Panc1 (cell line): ENCODE measurements at regions not wholly inside any gene's neighbourhood (a gene's known extent, or its start where the extent isn't known, plus 50 kb on each side); places are given as distances from the start of the nearest gene placed in this dataset.
A peak's percentile ranks its signal among the peaks of the same experiment; 100 is the strongest.

ENCODE experiments used
- ATAC-seq: fragments of 200-7000 bp; cut with Tn5 transposase; 2 replicates; pipeline ENCODE4 v1.9.1; 2020; ENCODE audit warnings: mild to moderate bottlenecking, moderate library complexity
- BruUV-seq: library from RNA; stranded (reverse); fragments of 400-500 nt; replicated peaks from 2 replicates; lab custom pipeline; 2021; lab: Mats Ljungman, UMichigan
- CTCF ChIA-PET: fragments of 300-600 bp; sonication (Branson Sonifier 250); formaldehyde crosslinking; loops from one replicate; lab custom pipeline; 2022; ENCODE audit warnings: antibody characterized with exemption; lab: Charles Lee
- POLR2A ChIA-PET: fragments of 300-600 bp; sonication (Branson Sonifier 250); formaldehyde crosslinking; loops from one replicate; lab custom pipeline; 2022; ENCODE audit warnings: antibody characterized with exemption; lab: Charles Lee
- DNase-seq: peaks from one replicate; pipeline ENCODE4 v3.0.0-alpha.2; 2010; ENCODE audit warnings: low read depth, low spot score
- H3K27ac ChIP-seq: 2 replicates; pipeline ENCODE4 v1.5.1; 2011; ENCODE audit warnings: mild to moderate bottlenecking, low read length, inconsistent platforms
- H3K27me3 ChIP-seq: fragments of 200-500 bp; sonication (Bioruptor generic); 2 replicates; pipeline ENCODE4 v1.6.0; 2014; ENCODE audit warnings: low read length, inconsistent platforms; ENCODE audit not compliant: control insufficient read depth, insufficient read depth
- H3K36me3 ChIP-seq: fragments of 200-500 bp; sonication (Bioruptor generic); 2 replicates; pipeline ENCODE4 v1.5.1; 2014; ENCODE audit warnings: inconsistent platforms, mild to moderate bottlenecking, low read length, moderate library complexity; ENCODE audit not compliant: control insufficient read depth, insufficient read depth
- H3K4me1 ChIP-seq: 2 replicates; pipeline ENCODE4 v1.5.1; 2011; ENCODE audit warnings: inconsistent platforms, mild to moderate bottlenecking, low read length, moderate library complexity; ENCODE audit not compliant: control insufficient read depth, insufficient read depth
- H3K4me3 ChIP-seq, 2 experiments: 2 replicates each; pipeline ENCODE4 v1.5.1; 2011 to 2012; ENCODE audit warnings: low read depth in 2 of 2, low read length in 2 of 2, mild to moderate bottlenecking in 2 of 2, inconsistent platforms in 1 of 2, moderate library complexity in 1 of 2
- H3K9me3 ChIP-seq: fragments of 200-500 bp; sonication (Bioruptor generic); 2 replicates; pipeline ENCODE4 v1.5.1; 2014; ENCODE audit warnings: low read depth, mild to moderate bottlenecking, inconsistent platforms, low read length, moderate library complexity; ENCODE audit not compliant: control insufficient read depth, insufficient read depth
- POLR2AphosphoS5 ChIP-seq: IDR thresholded peaks from 2 replicates; pipeline ENCODE4 v1.6.1; 2012; ENCODE audit warnings: mild to moderate bottlenecking, low read depth, low read length, moderate library complexity
- SIN3A ChIP-seq: IDR thresholded peaks from 2 replicates; pipeline ENCODE4 v1.6.1; 2012; ENCODE audit warnings: low read depth, mild to moderate bottlenecking, low read length, moderate library complexity, borderline replicate concordance; ENCODE audit not compliant: insufficient read depth
- TCF7L2 ChIP-seq: IDR thresholded peaks from 2 replicates; pipeline ENCODE4 v1.6.1; 2011; ENCODE audit warnings: mild to moderate bottlenecking, low read depth, low read length, inconsistent platforms
- in situ Hi-C: cut with HindIII; loops from 2 replicates; pipeline ENCODE4 v1.10.0; 2016; ENCODE audit warnings: low sequenced_read_pairs, low pct_unique_long_range_greater_than_20kb
- intact Hi-C: fragments of 100-400 bp; cut with micrococcal nuclease; formaldehyde crosslinking; loops from one replicate; pipeline ENCODE4 v1.10.0; 2022; ENCODE audit not compliant: unreplicated experiment
- TF ChIP-seq, protein P1 (sequence below), 2 experiments: IDR thresholded peaks; 2 replicates each; pipeline ENCODE4 v1.6.1; 2011 to 2012; ENCODE audit warnings: low read depth in 2 of 2, control low read depth in 1 of 2, low read length in 1 of 2, mild to moderate bottlenecking in 1 of 2, moderate library complexity in 1 of 2; ENCODE audit not compliant: insufficient read depth in 1 of 2
- TF ChIP-seq, protein P2 (sequence below): fragments of 450-650 bp; IDR thresholded peaks from 2 replicates; pipeline ENCODE4 v1.5.1; 2017; ENCODE audit warnings: mild to moderate bottlenecking

DNA sequence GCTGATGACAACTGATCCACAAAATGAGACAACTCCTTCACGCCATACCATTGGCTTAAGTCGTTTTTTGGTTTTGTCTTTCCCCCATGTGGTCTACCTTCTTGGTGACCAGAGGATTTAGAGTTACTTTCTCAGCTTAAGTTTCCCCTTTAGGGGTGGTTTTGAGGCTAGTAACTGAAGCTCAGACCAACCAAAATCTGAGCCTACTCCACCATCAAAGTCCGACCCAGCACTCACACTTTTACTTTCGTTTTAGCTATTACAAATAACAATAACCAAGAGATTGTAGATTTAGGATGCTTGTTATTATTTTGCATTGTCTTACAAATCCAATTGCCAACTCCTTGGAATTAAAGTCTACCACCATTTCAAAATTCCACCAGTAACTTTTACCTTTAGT, 130.6 kb upstream of the MDM1 start:
- Histone ChIP-seq H3K36me3 (no peaks in the 10 kb centered on the region), H3K27me3 (no peaks in the 10 kb centered on the region), H3K27ac (peak overlapping the region; percentile 55), H3K4me3 (peak overlapping the region in 1 of 2 experiments; percentile 37; a peak in 2 of 4 replicates), H3K9me3 (no peaks in the 10 kb centered on the region), H3K4me1 (no peaks in the 10 kb centered on the region)
- TF ChIP-seq, protein P1, sequence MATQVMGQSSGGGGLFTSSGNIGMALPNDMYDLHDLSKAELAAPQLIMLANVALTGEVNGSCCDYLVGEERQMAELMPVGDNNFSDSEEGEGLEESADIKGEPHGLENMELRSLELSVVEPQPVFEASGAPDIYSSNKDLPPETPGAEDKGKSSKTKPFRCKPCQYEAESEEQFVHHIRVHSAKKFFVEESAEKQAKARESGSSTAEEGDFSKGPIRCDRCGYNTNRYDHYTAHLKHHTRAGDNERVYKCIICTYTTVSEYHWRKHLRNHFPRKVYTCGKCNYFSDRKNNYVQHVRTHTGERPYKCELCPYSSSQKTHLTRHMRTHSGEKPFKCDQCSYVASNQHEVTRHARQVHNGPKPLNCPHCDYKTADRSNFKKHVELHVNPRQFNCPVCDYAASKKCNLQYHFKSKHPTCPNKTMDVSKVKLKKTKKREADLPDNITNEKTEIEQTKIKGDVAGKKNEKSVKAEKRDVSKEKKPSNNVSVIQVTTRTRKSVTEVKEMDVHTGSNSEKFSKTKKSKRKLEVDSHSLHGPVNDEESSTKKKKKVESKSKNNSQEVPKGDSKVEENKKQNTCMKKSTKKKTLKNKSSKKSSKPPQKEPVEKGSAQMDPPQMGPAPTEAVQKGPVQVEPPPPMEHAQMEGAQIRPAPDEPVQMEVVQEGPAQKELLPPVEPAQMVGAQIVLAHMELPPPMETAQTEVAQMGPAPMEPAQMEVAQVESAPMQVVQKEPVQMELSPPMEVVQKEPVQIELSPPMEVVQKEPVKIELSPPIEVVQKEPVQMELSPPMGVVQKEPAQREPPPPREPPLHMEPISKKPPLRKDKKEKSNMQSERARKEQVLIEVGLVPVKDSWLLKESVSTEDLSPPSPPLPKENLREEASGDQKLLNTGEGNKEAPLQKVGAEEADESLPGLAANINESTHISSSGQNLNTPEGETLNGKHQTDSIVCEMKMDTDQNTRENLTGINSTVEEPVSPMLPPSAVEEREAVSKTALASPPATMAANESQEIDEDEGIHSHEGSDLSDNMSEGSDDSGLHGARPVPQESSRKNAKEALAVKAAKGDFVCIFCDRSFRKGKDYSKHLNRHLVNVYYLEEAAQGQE (IDR thresholded peaks at IDR 0.05; ENCODE audit: insufficient read depth in 1 of 2, low read depth in 2 of 2, low read length in 1 of 2), result no peak
- TF ChIP-seq SIN3A, result no peak
- TF ChIP-seq POLR2AphosphoS5, result no peak
- no peak for TF ChIP-seq TCF7L2
- TF ChIP-seq, protein P2, sequence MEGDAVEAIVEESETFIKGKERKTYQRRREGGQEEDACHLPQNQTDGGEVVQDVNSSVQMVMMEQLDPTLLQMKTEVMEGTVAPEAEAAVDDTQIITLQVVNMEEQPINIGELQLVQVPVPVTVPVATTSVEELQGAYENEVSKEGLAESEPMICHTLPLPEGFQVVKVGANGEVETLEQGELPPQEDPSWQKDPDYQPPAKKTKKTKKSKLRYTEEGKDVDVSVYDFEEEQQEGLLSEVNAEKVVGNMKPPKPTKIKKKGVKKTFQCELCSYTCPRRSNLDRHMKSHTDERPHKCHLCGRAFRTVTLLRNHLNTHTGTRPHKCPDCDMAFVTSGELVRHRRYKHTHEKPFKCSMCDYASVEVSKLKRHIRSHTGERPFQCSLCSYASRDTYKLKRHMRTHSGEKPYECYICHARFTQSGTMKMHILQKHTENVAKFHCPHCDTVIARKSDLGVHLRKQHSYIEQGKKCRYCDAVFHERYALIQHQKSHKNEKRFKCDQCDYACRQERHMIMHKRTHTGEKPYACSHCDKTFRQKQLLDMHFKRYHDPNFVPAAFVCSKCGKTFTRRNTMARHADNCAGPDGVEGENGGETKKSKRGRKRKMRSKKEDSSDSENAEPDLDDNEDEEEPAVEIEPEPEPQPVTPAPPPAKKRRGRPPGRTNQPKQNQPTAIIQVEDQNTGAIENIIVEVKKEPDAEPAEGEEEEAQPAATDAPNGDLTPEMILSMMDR, result no peak
- in situ Hi-C loops, result no loop called here
- no peak for DNase-seq
- ChIA-PET CTCF (no interaction called here), POLR2A (no interaction called here)
- intact Hi-C loops, result no loop called here
- BruUV-seq, result no TSS peak
- peak; percentile 51; the same call in 1 of the 2 replicates for ATAC-seq

DNA sequence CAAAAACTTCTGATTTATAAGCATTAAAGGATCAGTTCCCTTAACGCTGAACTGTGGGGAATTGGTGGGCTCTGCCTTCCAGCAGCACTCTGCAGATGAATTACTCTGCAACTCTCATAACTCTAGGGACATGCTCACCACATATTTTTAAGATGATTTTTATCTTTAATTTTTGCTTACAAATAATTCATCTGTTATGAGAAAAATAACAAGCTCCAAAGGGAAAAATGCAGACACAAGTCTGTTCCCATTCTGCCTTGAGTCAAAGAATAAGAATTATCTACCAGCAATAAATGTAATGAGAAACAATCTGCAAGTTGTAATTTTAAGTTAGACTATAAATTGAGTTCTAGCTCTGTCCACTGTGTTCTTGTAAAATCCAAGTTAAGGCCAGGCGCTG, 133.1 kb upstream of the MDM1 start:
- in situ Hi-C loops (no loop called here), intact Hi-C loops (no loop called here)
- ATAC-seq (no peak), DNase-seq (no peak)
- TF ChIP-seq, protein P1 (IDR thresholded peaks at IDR 0.05; ENCODE audit: insufficient read depth in 1 of 2, low read depth in 2 of 2, low read length in 1 of 2), result no peak
- TF ChIP-seq, protein P2, result no peak
- TF ChIP-seq SIN3A, result no peak
- TF ChIP-seq TCF7L2, result no peak
- no peak for TF ChIP-seq POLR2AphosphoS5
- CTCF ChIA-PET, result no interaction called here
- Histone ChIP-seq H3K4me1 (no peaks in the 10 kb centered on the region), H3K9me3 (no peaks in the 10 kb centered on the region), H3K36me3 (no peaks in the 10 kb centered on the region), H3K27me3 (no peaks in the 10 kb centered on the region), H3K27ac (peak overlapping the region; percentile 52; the same call in 1 of the 2 replicates), H3K4me3 (no peak overlapping the region)
- POLR2A ChIA-PET, result no interaction called here
- no TSS peak for BruUV-seq
